ENCODE measurements at regions not wholly inside any gene's neighbourhood (a gene's known extent, or its start where the extent isn't known, plus 50 kb on each side); places are given as distances from the start of the nearest gene placed in this dataset.

DNA sequence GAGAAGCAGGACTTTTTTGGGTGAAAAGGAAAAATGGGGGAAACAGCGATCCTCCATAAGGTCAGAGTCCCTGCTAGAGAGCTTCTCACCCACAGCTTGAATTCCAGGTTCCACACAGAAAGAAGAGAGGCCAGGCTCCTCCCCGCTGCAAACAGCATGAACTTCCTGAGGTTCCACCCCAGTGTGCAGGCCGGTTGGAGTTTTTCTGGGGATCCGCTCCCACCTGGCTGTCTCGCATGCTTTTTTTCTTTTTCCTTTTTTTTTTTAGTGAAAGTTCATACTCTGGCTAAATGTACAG, 595.1 kb upstream of the ZP4 start:
- 80% methylated on average over 1 of the region's 5 CpGs; no CpG with 5 or more reads in 1 of the 2 experiments for WGBS, 2 experiments (ENCODE audit: insufficient coverage in 2 of 2)
- H3K4me1 ChIP-seq (ENCODE audit: control insufficient read depth, insufficient read depth, low read length, poor library complexity, severe bottlenecking), result no peaks in the 10 kb centered on the region
- H3K9me3 ChIP-seq (ENCODE audit: control insufficient read depth, low read length), result no peaks in the 10 kb centered on the region
- peak overlapping the region; percentile 64 for H3K27ac ChIP-seq (ENCODE audit: low read depth, low read length, severe bottlenecking)
- H3K36me3 ChIP-seq (ENCODE audit: control insufficient read depth, insufficient read depth, low read length), result no peaks in the 10 kb centered on the region
- H3K4me3 ChIP-seq (ENCODE audit: extremely low read depth, insufficient read depth, low read length, poor library complexity, severe bottlenecking), result peak overlapping the region; percentile 29

DNA sequence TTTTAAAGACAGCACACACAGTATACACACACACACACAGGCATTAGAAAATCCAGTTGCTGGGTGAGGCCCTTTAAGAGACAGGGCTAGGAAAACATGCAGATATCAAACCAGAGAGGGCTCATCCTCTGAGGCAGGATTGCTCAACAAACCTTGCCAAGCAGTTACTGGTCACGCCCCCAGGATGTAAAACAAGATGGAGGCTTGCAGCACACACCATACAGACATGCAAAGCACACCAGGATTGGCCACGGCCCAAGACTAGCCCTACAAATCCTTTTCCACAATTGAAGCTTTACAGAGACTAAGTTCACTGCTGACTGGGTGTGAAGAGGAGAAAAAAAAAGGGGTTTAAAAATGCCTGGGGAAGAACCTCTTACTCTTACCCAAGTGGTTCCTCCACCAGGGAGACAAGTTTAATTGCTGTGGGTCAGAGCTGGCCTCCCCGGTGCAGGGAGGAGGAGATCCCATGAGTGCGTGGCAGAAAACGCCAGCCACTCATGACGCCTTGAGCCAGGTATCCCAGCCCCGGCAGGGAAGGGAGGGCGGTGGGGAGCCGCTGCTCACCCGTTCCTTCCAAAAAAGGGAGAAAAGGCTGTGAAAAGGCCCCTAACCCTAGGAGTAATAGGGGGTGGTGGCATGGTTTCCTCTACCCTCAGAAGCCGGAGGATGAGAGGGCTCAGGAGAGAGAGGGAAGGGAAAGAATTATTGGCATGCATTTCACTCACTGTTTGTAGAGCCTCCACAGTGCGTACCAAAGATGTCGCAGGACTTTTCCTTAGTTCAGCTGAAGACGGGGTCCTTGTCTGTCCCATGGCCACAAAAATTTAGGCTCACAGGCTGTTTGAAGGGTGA, 594.6 kb upstream of the ZP4 start:
- Histone ChIP-seq H3K9me3 (ENCODE audit: control insufficient read depth, low read length) (no peaks in the 10 kb centered on the region), H3K27ac (ENCODE audit: low read depth, low read length, severe bottlenecking) (peak overlapping the region; percentile 64), H3K36me3 (ENCODE audit: control insufficient read depth, insufficient read depth, low read length) (no peaks in the 10 kb centered on the region), H3K4me1 (ENCODE audit: control insufficient read depth, insufficient read depth, low read length, poor library complexity, severe bottlenecking) (no peaks in the 10 kb centered on the region), H3K4me3 (ENCODE audit: extremely low read depth, insufficient read depth, low read length, poor library complexity, severe bottlenecking) (peak overlapping the region; percentile 29)
- 82 to 95% methylated on average over 10 to 13 of the region's 14 CpGs for WGBS, 2 experiments (ENCODE audit: insufficient coverage in 2 of 2)

DNA sequence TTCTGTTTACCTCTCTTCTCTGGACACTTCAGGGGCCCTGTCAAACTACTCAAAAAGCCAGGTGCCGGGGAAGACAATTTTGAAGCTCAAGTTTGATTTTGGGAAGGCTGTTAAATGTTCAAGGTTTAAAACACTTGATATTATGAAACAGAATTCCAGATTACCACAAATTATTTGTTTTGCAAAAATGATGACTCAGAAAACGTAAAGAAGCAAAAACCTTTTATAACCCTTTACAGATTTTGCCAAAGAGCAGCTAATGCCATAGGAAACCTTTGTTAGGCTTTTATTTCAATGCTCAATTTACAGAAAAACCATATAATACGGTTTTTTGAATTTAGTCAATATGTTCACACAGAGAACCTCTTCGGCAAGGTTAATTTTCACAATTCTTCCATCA, 593.4 kb upstream of the ZP4 start:
- H3K36me3 ChIP-seq (ENCODE audit: control insufficient read depth, insufficient read depth, low read length), result no peaks in the 10 kb centered on the region
- no peaks in the 10 kb centered on the region for H3K9me3 ChIP-seq (ENCODE audit: control insufficient read depth, low read length)
- WGBS, 2 experiments (ENCODE audit: insufficient coverage in 2 of 2), result 88 to 96% methylated on average over 2 of the region's 4 CpGs
- H3K4me3 ChIP-seq (ENCODE audit: extremely low read depth, insufficient read depth, low read length, poor library complexity, severe bottlenecking), result no peak overlapping the region
- no peak overlapping the region for H3K27ac ChIP-seq (ENCODE audit: low read depth, low read length, severe bottlenecking)
- no peaks in the 10 kb centered on the region for H3K4me1 ChIP-seq (ENCODE audit: control insufficient read depth, insufficient read depth, low read length, poor library complexity, severe bottlenecking)

DNA sequence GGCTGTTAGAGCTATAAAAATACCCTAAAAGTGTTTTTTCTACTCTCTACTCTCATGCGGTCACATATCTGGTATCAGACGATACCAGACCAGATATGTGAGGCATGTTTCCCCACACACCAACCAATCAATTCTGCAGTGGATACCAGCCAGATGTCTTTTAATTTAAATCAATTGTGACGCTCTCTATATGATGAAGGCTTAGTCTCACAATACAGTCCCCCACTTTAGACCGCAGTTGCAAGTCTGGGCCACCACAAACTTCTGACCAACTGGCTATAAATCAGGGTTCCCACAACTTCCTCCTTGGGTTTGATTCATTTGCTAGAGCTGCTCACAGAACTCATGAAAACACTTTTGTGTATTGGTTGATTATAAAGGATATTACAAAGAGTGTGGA, 586.1 kb upstream of the ZP4 start:
- no peaks in the 10 kb centered on the region for H3K4me1 ChIP-seq (ENCODE audit: control insufficient read depth, insufficient read depth, low read length, poor library complexity, severe bottlenecking)
- H3K27ac ChIP-seq (ENCODE audit: low read depth, low read length, severe bottlenecking), result no peak overlapping the region
- H3K36me3 ChIP-seq (ENCODE audit: control insufficient read depth, insufficient read depth, low read length), result no peaks in the 10 kb centered on the region
- no peaks in the 10 kb centered on the region for H3K9me3 ChIP-seq (ENCODE audit: control insufficient read depth, low read length)
- WGBS, 2 experiments (ENCODE audit: insufficient coverage in 2 of 2), result 76 to 83% methylated on average over 1 to 4 of the region's 4 CpGs
- H3K4me3 ChIP-seq (ENCODE audit: extremely low read depth, insufficient read depth, low read length, poor library complexity, severe bottlenecking), result no peak overlapping the region

DNA sequence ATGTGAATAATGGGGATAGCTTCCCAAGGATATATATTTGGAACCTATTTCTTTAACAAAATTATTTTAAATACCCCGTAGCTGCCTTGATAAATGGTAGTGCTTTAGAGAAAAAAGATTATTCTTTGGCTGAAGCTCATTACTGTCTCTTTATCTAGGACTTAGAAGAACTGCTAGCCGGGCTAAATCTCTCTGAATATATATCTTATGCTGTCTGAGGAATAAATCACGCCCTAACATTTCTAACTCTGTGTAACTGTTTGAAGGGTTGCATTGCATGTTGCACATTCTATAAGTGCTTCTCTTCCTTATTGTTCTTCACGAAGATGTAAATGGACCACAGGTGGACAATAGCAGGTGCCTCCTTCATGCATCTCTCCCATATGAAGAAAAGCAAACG, 585.0 kb upstream of the ZP4 start:
- no peaks in the 10 kb centered on the region for H3K36me3 ChIP-seq (ENCODE audit: control insufficient read depth, insufficient read depth, low read length)
- H3K4me1 ChIP-seq (ENCODE audit: control insufficient read depth, insufficient read depth, low read length, poor library complexity, severe bottlenecking), result no peaks in the 10 kb centered on the region
- 82% methylated on average over 2 of the region's 5 CpGs; no CpG with 5 or more reads in 1 of the 2 experiments for WGBS, 2 experiments (ENCODE audit: insufficient coverage in 2 of 2)
- no peak overlapping the region for H3K27ac ChIP-seq (ENCODE audit: low read depth, low read length, severe bottlenecking)
- no peak overlapping the region for H3K4me3 ChIP-seq (ENCODE audit: extremely low read depth, insufficient read depth, low read length, poor library complexity, severe bottlenecking)
- H3K9me3 ChIP-seq (ENCODE audit: control insufficient read depth, low read length), result no peaks in the 10 kb centered on the region

DNA sequence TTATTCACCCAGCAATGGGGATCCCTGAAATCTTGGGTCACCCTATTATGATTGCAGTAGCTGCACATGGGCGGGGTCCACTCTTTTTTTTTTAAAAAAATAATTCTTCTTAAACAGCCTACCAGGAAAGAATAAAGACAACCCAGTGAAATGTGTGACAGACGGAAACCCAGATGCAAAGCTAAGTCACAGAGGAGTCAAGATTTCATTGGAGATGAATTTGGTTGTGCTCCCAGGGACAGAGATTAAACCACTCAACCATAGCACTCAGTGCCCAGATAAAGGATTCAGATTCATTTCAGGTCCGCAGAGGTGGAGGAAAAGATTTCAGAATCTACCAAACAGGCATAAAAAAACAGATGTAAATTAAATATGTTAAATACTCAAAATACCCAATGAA, 583.5 kb upstream of the ZP4 start:
- no peaks in the 10 kb centered on the region for H3K4me1 ChIP-seq (ENCODE audit: control insufficient read depth, insufficient read depth, low read length, poor library complexity, severe bottlenecking)
- H3K9me3 ChIP-seq (ENCODE audit: control insufficient read depth, low read length), result no peaks in the 10 kb centered on the region
- no CpG with 5 or more reads among the region's 3 CpGs for WGBS, 2 experiments (ENCODE audit: insufficient coverage in 2 of 2)
- no peaks in the 10 kb centered on the region for H3K36me3 ChIP-seq (ENCODE audit: control insufficient read depth, insufficient read depth, low read length)
- no peak overlapping the region for H3K27ac ChIP-seq (ENCODE audit: low read depth, low read length, severe bottlenecking)
- no peak overlapping the region for H3K4me3 ChIP-seq (ENCODE audit: extremely low read depth, insufficient read depth, low read length, poor library complexity, severe bottlenecking)

DNA sequence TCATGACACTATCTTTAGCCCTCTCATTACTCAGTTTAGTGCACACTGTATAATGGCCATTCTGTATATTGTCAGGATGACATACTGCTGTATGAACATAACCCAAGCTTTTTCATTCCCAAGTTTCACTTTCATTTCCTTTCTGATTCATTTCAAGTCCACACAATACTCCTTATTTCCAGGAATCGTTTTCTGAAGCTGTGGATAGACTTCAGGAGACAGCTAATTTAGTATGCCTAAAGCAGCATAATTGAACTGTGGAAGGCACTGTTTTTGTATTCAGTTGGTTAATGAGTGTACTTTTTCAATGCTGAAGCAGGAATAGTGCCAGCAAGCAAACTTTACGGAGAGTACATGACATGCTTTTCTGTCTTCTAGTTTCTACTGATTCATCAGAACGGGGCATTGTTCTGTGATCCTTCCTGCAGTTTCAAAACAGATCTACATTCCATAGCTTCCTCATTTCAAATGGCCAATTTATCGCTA, 578.5 kb upstream of the ZP4 start:
- Histone ChIP-seq H3K36me3 (ENCODE audit: control insufficient read depth, insufficient read depth, low read length) (no peaks in the 10 kb centered on the region), H3K9me3 (ENCODE audit: control insufficient read depth, low read length) (no peaks in the 10 kb centered on the region), H3K4me1 (ENCODE audit: control insufficient read depth, insufficient read depth, low read length, poor library complexity, severe bottlenecking) (no peaks in the 10 kb centered on the region), H3K4me3 (ENCODE audit: extremely low read depth, insufficient read depth, low read length, poor library complexity, severe bottlenecking) (no peak overlapping the region), H3K27ac (ENCODE audit: low read depth, low read length, severe bottlenecking) (no peak overlapping the region)
- 91 to 93% methylated on average over 3 to 4 of the region's 4 CpGs for WGBS, 2 experiments (ENCODE audit: insufficient coverage in 2 of 2)

DNA sequence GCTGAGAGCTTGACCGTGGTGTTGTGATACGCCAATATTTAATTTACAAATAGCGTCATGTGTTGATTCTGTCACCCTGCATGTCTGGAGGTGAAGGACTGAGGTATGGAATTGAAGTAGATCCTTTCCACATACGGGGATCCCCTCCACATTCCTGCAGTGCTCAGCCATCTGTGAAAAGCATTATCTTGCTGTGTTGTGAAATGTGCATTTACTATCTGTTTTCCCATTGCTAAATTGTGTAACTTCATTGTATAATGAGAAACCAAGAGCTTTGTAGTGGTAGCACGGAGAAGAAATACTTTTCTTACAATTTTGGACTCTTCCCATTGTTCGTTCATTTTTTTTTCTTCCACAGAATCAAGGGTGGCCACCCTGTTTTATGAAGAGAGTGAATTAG, 577.3 kb upstream of the ZP4 start:
- H3K9me3 ChIP-seq (ENCODE audit: control insufficient read depth, low read length), result no peaks in the 10 kb centered on the region
- no peak overlapping the region for H3K4me3 ChIP-seq (ENCODE audit: extremely low read depth, insufficient read depth, low read length, poor library complexity, severe bottlenecking)
- no peaks in the 10 kb centered on the region for H3K36me3 ChIP-seq (ENCODE audit: control insufficient read depth, insufficient read depth, low read length)
- no peak overlapping the region for H3K27ac ChIP-seq (ENCODE audit: low read depth, low read length, severe bottlenecking)
- H3K4me1 ChIP-seq (ENCODE audit: control insufficient read depth, insufficient read depth, low read length, poor library complexity, severe bottlenecking), result no peaks in the 10 kb centered on the region
- 60 to 93% methylated on average over 1 to 4 of the region's 6 CpGs for WGBS, 2 experiments (ENCODE audit: insufficient coverage in 2 of 2)

DNA sequence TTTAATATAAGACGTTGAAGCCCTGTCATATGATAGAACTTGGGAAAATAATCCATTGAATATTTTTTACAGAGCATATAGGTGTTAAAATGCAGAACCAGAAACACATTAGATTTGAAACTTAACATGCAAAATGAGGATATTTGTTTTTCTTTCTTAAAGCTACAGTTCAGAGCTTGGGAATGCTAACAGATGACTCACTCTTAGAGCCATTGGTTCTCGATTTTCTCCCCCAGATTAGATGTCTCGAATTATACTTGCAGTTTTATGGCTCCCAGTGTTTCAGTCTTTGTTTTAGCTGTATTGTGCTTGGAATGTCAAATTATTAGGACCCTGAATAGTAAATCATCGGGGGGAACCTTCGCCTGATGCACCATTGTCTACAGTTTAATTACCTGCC, 575.7 kb upstream of the ZP4 start:
- 90 to 100% methylated on average over 2 to 3 of the region's 5 CpGs for WGBS, 2 experiments (ENCODE audit: insufficient coverage in 2 of 2)
- H3K4me1 ChIP-seq (ENCODE audit: control insufficient read depth, insufficient read depth, low read length, poor library complexity, severe bottlenecking), result no peaks in the 10 kb centered on the region
- no peak overlapping the region for H3K27ac ChIP-seq (ENCODE audit: low read depth, low read length, severe bottlenecking)
- no peaks in the 10 kb centered on the region for H3K9me3 ChIP-seq (ENCODE audit: control insufficient read depth, low read length)
- H3K36me3 ChIP-seq (ENCODE audit: control insufficient read depth, insufficient read depth, low read length), result no peaks in the 10 kb centered on the region
- H3K4me3 ChIP-seq (ENCODE audit: extremely low read depth, insufficient read depth, low read length, poor library complexity, severe bottlenecking), result no peak overlapping the region

DNA sequence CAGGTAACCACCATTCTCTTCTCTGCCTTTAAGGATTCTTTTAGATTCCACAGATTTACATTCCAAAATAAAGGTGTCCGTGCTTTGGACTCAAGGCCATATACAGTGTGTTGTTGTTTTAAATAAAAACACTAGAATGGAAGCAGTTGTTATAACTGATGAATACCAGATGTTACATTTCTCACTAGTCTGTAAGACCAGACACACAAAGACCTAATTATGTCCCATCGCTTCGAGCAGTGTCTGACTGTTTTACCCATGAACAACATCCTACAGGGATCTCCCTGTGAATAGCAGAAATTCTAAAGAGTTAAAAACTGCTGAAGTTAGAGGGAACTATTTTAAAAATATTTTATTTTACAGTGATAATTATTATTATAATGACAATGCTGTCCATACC, 574.7 kb upstream of the ZP4 start:
- Histone ChIP-seq H3K4me3 (ENCODE audit: extremely low read depth, insufficient read depth, low read length, poor library complexity, severe bottlenecking) (no peak overlapping the region), H3K9me3 (ENCODE audit: control insufficient read depth, low read length) (no peaks in the 10 kb centered on the region), H3K36me3 (ENCODE audit: control insufficient read depth, insufficient read depth, low read length) (no peaks in the 10 kb centered on the region), H3K4me1 (ENCODE audit: control insufficient read depth, insufficient read depth, low read length, poor library complexity, severe bottlenecking) (no peaks in the 10 kb centered on the region), H3K27ac (ENCODE audit: low read depth, low read length, severe bottlenecking) (no peak overlapping the region)
- WGBS, 2 experiments (ENCODE audit: insufficient coverage in 2 of 2), result no CpG with 5 or more reads among the region's 3 CpGs

DNA sequence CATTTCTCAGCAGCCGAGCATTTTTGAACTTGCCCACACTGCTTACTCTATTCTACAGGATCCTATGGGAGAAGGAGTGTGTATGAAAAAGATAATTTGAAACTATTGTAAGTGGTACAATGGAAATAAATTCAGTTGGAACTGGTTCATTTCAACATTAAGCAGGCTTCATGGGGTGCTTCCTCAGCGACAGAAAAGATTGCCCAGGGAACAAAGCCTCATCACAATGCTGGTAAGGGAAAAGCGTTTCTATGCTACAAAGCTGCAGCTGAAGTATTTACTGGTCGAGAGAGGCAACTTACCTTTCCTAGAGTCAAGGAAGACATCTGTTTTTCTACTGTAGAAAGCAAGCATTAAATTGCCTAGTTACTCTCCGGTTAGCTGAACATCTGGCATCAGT, 568.2 kb upstream of the ZP4 start:
- Histone ChIP-seq H3K9me3 (ENCODE audit: control insufficient read depth, low read length) (no peaks in the 10 kb centered on the region), H3K36me3 (ENCODE audit: control insufficient read depth, insufficient read depth, low read length) (no peaks in the 10 kb centered on the region), H3K4me1 (ENCODE audit: control insufficient read depth, insufficient read depth, low read length, poor library complexity, severe bottlenecking) (no peaks in the 10 kb centered on the region), H3K4me3 (ENCODE audit: extremely low read depth, insufficient read depth, low read length, poor library complexity, severe bottlenecking) (no peak overlapping the region), H3K27ac (ENCODE audit: low read depth, low read length, severe bottlenecking) (no peak overlapping the region)
- WGBS, 2 experiments (ENCODE audit: insufficient coverage in 2 of 2), result 38 to 43% methylated on average over 1 to 3 of the region's 5 CpGs
